GM12892 (cell line): ENCODE measurements at regions not wholly inside any gene's neighbourhood (a gene's known extent, or its start where the extent isn't known, plus 50 kb on each side); places are given as distances from the start of the nearest gene placed in this dataset.

Experiments
- POLR2A ChIP-seq: IDR thresholded peaks from 2 replicates; pipeline ENCODE4 v1.6.1; 2011; ENCODE audit warnings: low read depth, low read length, control low read depth
- POLR2AphosphoS5 ChIP-seq: IDR thresholded peaks from 2 replicates; pipeline ENCODE4 v1.6.1; 2011; ENCODE audit warnings: low read depth, low read length, control low read depth
- TAF1 ChIP-seq: IDR thresholded peaks from 2 replicates; pipeline ENCODE4 v1.6.1; 2011; ENCODE audit warnings: low read depth, mild to moderate bottlenecking, control low read depth, low read length, borderline replicate concordance

DNA sequence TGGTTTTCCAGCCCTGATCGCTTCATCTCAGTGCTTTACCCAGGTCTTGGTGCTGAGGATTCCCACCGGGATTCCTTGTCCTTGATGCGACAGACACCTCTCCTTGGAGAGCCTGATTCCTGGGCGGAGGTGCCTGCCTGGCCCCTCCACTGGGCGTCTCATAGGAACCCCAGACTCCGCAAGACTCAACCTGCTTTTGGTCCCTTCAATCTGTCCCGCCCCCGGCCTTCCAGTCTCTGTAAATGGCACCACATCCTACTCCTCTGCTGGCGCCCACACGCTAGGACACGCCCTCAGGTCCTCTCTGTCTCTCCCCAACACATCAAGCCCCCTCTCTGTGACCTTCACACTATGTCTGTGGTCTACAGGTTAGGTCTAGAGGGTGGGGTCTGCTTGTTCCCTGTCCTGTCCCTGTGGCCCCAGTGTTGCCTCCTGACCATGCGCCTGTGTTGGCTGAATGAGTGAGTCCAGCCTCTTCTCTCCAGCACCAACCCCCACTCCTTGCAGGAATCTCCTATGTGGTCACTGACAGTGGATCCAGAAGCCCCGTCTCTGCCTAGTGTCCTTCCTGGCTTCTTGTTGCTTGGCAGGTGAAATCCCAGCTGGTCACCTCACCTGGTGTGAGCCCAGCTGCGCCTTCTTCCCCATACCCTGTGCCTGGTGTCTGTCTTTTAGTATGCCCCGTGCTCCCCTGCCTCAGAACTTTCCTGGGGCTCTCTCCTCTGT lies 119.7 kb upstream of the C1orf174 start:
- TF ChIP-seq POLR2AphosphoS5 = no peak
- no peak for TF ChIP-seq POLR2A
- no peak for TF ChIP-seq TAF1
